Activated B cell treated with CpG ODN at 0.5 μM for 24 hours (primary cell): ENCODE measurements at regions not wholly inside any gene's neighbourhood (a gene's known extent, or its start where the extent isn't known, plus 50 kb on each side); places are given as distances from the start of the nearest gene placed in this dataset.

Source experiments
- ATAC-seq: fragments of 200-7000 bp; cut with Tn5 transposase; one replicate; pipeline ENCODE4 v1.10.0; 2021; ENCODE audit warnings: low read depth, mild to moderate bottlenecking, moderate library complexity
- CTCF ChIA-PET: fragments of 350-600 bp; sonication (Branson Sonifier 250); formaldehyde crosslinking; loops from one replicate; lab custom pipeline; 2021; ENCODE audit warnings: antibody characterized with exemption; lab: Charles Lee
- POLR2A ChIA-PET: fragments of 350-600 bp; sonication (Branson Sonifier 250); formaldehyde crosslinking; loops from one replicate; lab custom pipeline; 2021; ENCODE audit warnings: antibody characterized with exemption; lab: Charles Lee
- DNase-seq: peaks from one replicate; pipeline ENCODE4 v3.0.0; 2022
- H3K27ac Mint-ChIP-seq: one replicate; pipeline ENCODE4 v1.8.0; 2020; ENCODE audit warnings: mixed read lengths
- H3K27me3 Mint-ChIP-seq: one replicate; pipeline ENCODE4 v1.8.0; 2021; ENCODE audit warnings: mixed read lengths
- H3K36me3 Mint-ChIP-seq: one replicate; pipeline ENCODE4 v1.8.0; 2021; ENCODE audit warnings: low read depth, mixed read lengths
- H3K4me1 Mint-ChIP-seq: one replicate; pipeline ENCODE4 v1.8.0; 2021; ENCODE audit warnings: mixed read lengths
- H3K4me3 Mint-ChIP-seq: one replicate; pipeline ENCODE4 v1.8.0; 2020; ENCODE audit warnings: mild to moderate bottlenecking, mixed read lengths
- H3K9me3 Mint-ChIP-seq: one replicate; pipeline ENCODE4 v1.8.0; 2020; ENCODE audit warnings: mixed read lengths
- intact Hi-C: fragments of 100-400 bp; cut with micrococcal nuclease; formaldehyde crosslinking; loops from one replicate; pipeline ENCODE4 v1.15.1; 2024
- TF ChIP-seq, protein P1 (sequence below): fragments of 200-600 bp; IDR thresholded peaks from one replicate; pipeline ENCODE4 v1.8.0; 2022; ENCODE audit warnings: antibody characterized with exemption, mild to moderate bottlenecking

DNA sequence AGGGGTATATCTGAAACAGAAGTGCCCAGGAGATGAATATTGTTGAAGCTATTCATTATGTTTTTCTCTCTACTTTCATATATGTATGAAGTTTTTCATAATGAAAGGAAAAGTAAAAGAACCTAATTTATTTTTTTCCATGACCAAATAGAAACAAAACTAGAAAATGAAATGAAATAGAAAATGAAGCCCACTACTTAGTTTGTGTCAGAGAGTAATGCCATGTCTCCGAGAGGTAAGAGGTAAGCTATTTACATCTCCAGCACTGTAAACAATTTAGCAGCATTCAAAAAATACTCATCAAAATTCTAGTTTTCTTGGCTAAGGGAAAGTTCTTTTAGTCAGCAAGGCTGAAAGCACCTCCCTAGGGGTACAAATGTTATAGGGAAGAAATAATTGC is 238.6 kb downstream of the PTH2R start:
- DNase-seq = no peak
- Mint-ChIP-seq H3K27ac (no peak overlapping the region), H3K36me3 (no peaks in the 10 kb centered on the region), H3K4me3 (no peak overlapping the region), H3K9me3 (no peaks in the 10 kb centered on the region), H3K27me3 (no peaks in the 10 kb centered on the region), H3K4me1 (no peaks in the 10 kb centered on the region)
- CTCF ChIA-PET = no interaction called here
- intact Hi-C loops = no loop called here
- TF ChIP-seq, protein P1, sequence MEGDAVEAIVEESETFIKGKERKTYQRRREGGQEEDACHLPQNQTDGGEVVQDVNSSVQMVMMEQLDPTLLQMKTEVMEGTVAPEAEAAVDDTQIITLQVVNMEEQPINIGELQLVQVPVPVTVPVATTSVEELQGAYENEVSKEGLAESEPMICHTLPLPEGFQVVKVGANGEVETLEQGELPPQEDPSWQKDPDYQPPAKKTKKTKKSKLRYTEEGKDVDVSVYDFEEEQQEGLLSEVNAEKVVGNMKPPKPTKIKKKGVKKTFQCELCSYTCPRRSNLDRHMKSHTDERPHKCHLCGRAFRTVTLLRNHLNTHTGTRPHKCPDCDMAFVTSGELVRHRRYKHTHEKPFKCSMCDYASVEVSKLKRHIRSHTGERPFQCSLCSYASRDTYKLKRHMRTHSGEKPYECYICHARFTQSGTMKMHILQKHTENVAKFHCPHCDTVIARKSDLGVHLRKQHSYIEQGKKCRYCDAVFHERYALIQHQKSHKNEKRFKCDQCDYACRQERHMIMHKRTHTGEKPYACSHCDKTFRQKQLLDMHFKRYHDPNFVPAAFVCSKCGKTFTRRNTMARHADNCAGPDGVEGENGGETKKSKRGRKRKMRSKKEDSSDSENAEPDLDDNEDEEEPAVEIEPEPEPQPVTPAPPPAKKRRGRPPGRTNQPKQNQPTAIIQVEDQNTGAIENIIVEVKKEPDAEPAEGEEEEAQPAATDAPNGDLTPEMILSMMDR = no peak
- POLR2A ChIA-PET = no interaction called here
- no peak for ATAC-seq

DNA sequence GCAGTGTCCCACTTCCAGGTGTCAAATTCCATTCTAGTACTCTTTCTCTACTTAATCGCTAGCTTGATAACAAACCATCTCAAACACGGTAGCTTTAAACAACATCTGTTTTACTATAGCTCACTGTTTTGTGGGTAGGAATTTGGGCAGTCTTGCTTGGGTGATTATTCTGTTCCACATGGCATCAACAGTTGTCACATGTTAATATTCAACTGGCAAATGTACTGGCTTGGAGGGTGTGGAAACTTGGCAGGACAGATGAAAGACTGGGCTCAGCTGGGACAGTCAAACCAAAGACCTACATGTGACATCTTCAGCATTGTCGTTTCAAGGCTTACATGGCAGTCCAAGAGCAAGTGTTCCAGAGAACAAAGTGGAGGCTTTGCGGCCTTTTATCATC is 241.8 kb downstream of the PTH2R start:
- POLR2A ChIA-PET = no interaction called here
- TF ChIP-seq, protein P1 = no peak
- Mint-ChIP-seq H3K4me3 (no peak overlapping the region), H3K27me3 (no peaks in the 10 kb centered on the region), H3K9me3 (no peaks in the 10 kb centered on the region), H3K27ac (no peak overlapping the region), H3K36me3 (no peaks in the 10 kb centered on the region), H3K4me1 (no peaks in the 10 kb centered on the region)
- CTCF ChIA-PET = no interaction called here
- ATAC-seq (no peak), DNase-seq (no peak)
- intact Hi-C loops = no loop called here

DNA sequence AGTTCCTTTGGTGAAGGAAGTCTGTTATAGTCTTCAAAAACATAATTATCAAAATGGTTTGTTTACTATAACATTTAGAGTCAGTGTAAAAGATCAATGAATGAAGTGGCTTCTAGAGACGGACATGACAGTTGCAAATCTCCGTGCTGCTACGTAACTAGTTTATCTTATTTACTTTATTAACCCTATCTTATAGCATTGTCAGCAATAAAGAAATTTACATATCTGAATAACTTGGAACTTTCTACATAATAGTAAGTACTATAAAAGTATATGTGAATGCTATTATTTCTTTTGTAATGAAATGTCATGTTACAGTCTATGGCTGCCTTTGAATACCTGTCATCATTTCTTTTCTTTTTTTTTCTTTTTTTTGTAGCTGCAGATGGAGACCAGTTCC is 246.8 kb downstream of the PTH2R start:
- no peaks in the 10 kb centered on the region for H3K9me3 Mint-ChIP-seq
- no peaks in the 10 kb centered on the region for H3K4me1 Mint-ChIP-seq
- POLR2A ChIA-PET = no interaction called here
- H3K36me3 Mint-ChIP-seq = no peaks in the 10 kb centered on the region
- intact Hi-C loops = no loop called here
- H3K27ac Mint-ChIP-seq = no peak overlapping the region
- no peaks in the 10 kb centered on the region for H3K27me3 Mint-ChIP-seq
- TF ChIP-seq, protein P1 = no peak
- CTCF ChIA-PET = no interaction called here
- no peak for DNase-seq
- ATAC-seq = no peak
- no peak overlapping the region for H3K4me3 Mint-ChIP-seq

DNA sequence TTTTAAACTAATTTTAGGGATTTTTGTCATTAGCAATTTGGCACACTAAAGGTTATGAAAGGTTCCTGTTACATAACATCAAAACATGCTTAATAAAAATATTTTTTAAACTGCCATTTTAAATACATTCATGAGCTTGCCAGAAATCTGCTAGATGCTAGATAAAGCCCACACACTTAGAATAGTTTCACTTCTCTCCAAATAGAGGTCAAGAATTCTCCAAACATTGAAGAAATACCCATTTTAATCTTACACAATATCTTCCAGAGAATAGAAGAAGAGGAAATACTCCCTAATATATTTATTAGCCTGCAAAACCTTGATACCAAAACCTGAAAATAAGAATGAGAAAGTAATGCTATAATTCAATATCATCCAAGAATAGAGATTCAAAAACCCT is 247.5 kb downstream of the PTH2R start:
- Mint-ChIP-seq H3K4me3 (no peak overlapping the region), H3K27ac (no peak overlapping the region), H3K36me3 (no peaks in the 10 kb centered on the region), H3K4me1 (no peaks in the 10 kb centered on the region), H3K27me3 (no peaks in the 10 kb centered on the region), H3K9me3 (no peaks in the 10 kb centered on the region)
- DNase-seq = no peak
- POLR2A ChIA-PET = no interaction called here
- ATAC-seq = no peak
- TF ChIP-seq, protein P1 = no peak
- intact Hi-C loops = no loop called here
- CTCF ChIA-PET = no interaction called here

DNA sequence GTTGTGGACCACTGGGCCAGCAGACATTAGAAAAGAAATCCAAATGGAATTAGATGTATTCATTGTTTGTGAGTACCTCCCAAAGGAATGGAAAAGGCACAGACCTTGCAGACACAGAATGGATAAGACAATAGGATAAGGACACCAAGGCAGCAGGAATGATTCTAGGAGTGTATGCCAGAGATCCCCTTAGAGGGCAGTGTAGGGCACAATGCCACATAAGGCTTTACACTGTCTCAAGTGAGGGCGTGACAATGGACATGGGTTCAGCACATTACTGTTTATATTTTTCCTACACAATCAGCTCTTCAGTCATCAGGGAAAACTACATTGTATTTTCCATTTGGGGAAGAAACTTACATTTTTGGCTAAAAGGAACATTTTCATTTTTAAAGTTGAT is 250.9 kb downstream of the PTH2R start:
- DNase-seq (no peak), ATAC-seq (no peak)
- H3K4me3 Mint-ChIP-seq = no peak overlapping the region
- TF ChIP-seq, protein P1 = no peak
- POLR2A ChIA-PET = no interaction called here
- H3K27me3 Mint-ChIP-seq = no peaks in the 10 kb centered on the region
- intact Hi-C loops = no loop called here
- no peaks in the 10 kb centered on the region for H3K9me3 Mint-ChIP-seq
- CTCF ChIA-PET = no interaction called here
- H3K27ac Mint-ChIP-seq = no peak overlapping the region
- no peaks in the 10 kb centered on the region for H3K4me1 Mint-ChIP-seq
- H3K36me3 Mint-ChIP-seq = no peaks in the 10 kb centered on the region
